ENCODE measurements at regions not wholly inside any gene's neighbourhood (a gene's known extent, or its start where the extent isn't known, plus 50 kb on each side); places are given as distances from the start of the nearest gene placed in this dataset.
"Not testable (repeated sequence)": the region's sequence is repeated elsewhere in the genome, so short reads cannot be mapped to it uniquely, and the experiment has no call there.

DNA sequence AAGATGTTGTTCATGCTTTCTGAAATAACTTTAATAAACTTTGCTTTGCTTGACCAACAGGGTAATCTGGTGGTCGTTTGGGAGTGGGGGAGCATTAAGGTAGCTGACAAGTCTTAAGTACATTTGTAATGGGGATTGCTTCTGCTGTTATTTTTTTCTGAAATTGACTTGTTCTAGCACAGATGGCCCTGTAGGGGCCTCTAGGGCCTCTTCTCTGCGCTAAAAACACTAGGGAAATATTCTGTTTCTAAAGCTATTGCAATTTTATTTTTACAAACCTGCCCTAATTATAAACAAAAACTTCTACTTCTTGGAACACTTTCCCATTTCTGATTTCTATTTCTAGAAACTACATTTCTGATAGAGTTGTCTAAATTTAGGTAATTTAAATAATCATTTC, 191.3 kb upstream of the KCNJ3 start:
- Histone ChIP-seq H3K4me1 (no peaks in the 10 kb centered on the region), H3K36me3 (no peaks in the 10 kb centered on the region), H3K9me3 (no peaks in the 10 kb centered on the region), H3K27me3 (no peaks in the 10 kb centered on the region), H3K4me3 (no peak overlapping the region), H3K27ac (no peak overlapping the region)
- intact Hi-C loops (cut with DNase I; ENCODE audit: low total_unique reads) (no loop called here), in situ Hi-C loops (cut with MboI; ENCODE audit: low pct_ligation_motif_present in 1 of 4, low pct_unique_long_range_greater_than_20kb in 1 of 4, low sequenced_read_pairs in 3 of 4) (no loop called here)
- WGBS, 2 donors (ENCODE audit: low coverage in 1 of 2), result 29 to 33% methylated on average over 2 of the region's 2 CpGs
- DNase-seq, result no peak
- TF ChIP-seq, protein P1, sequence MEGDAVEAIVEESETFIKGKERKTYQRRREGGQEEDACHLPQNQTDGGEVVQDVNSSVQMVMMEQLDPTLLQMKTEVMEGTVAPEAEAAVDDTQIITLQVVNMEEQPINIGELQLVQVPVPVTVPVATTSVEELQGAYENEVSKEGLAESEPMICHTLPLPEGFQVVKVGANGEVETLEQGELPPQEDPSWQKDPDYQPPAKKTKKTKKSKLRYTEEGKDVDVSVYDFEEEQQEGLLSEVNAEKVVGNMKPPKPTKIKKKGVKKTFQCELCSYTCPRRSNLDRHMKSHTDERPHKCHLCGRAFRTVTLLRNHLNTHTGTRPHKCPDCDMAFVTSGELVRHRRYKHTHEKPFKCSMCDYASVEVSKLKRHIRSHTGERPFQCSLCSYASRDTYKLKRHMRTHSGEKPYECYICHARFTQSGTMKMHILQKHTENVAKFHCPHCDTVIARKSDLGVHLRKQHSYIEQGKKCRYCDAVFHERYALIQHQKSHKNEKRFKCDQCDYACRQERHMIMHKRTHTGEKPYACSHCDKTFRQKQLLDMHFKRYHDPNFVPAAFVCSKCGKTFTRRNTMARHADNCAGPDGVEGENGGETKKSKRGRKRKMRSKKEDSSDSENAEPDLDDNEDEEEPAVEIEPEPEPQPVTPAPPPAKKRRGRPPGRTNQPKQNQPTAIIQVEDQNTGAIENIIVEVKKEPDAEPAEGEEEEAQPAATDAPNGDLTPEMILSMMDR (IDR thresholded peaks at IDR 0.05), result no peak
- TF ChIP-seq POLR2AphosphoS5 (IDR thresholded peaks at IDR 0.05) (no peak), POLR2A (IDR thresholded peaks at IDR 0.05) (no peak), EP300 (IDR thresholded peaks at IDR 0.05; ENCODE audit: low read depth) (no peak)

DNA sequence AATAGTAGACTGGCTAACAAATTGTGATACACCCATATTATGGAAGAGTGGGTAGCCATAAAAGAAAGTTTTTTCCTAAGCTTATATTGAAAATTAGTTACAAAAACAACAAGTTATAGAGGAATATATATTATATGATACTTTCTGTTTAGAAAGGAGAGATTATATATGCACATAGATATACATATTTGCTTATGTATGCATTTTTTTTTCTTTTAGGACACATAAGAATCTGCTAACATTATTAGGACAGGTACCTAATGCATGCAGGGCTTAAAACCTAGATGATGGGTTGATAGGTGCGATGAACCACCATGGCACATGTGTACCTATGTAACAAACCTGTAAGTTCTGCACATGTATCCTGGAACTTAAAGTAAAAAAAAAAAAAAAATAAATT, 179.6 kb upstream of the KCNJ3 start:
- no peaks in the 10 kb centered on the region for H3K36me3 ChIP-seq
- in situ Hi-C loops (cut with MboI; ENCODE audit: low pct_ligation_motif_present in 1 of 4, low pct_unique_long_range_greater_than_20kb in 1 of 4, low sequenced_read_pairs in 3 of 4) (no loop called here), intact Hi-C loops (cut with DNase I; ENCODE audit: low total_unique reads) (no loop called here)
- TF ChIP-seq POLR2AphosphoS5 (IDR thresholded peaks at IDR 0.05) (no peak), EP300 (IDR thresholded peaks at IDR 0.05; ENCODE audit: low read depth) (no peak), POLR2A (IDR thresholded peaks at IDR 0.05) (no peak)
- TF ChIP-seq, protein P1 (IDR thresholded peaks at IDR 0.05), result no peak
- H3K27ac ChIP-seq, result no peak overlapping the region
- no peaks in the 10 kb centered on the region for H3K4me1 ChIP-seq
- no peaks in the 10 kb centered on the region for H3K27me3 ChIP-seq
- no peak overlapping the region for H3K4me3 ChIP-seq
- H3K9me3 ChIP-seq, result no peaks in the 10 kb centered on the region
- DNase-seq, result no peak
- 95 to 100% methylated on average over 1 of the region's 1 CpG for WGBS, 2 donors (ENCODE audit: low coverage in 1 of 2)

GRCh38 chr2:154520951-154521350, 177.5 kb upstream of the KCNJ3 start:
- intact Hi-C loops (cut with DNase I; ENCODE audit: low total_unique reads); H3K36me3 ChIP-seq; in situ Hi-C loops (cut with MboI; ENCODE audit: low pct_ligation_motif_present in 1 of 4, low pct_unique_long_range_greater_than_20kb in 1 of 4, low sequenced_read_pairs in 3 of 4); H3K9me3 ChIP-seq; H3K27me3 ChIP-seq; H3K27ac ChIP-seq; H3K4me3 ChIP-seq; H3K4me1 ChIP-seq; DNase-seq: not testable (repeated sequence)
- 51 to 71% methylated on average over 4 of the region's 4 CpGs for WGBS, 2 donors (ENCODE audit: low coverage in 1 of 2)

- no peak for DNase-seq
Observed at GRCh38 chr2:154526234-154526633, 172.3 kb upstream of the KCNJ3 start.

GRCh38 chr2:154527962-154528361, 170.5 kb upstream of the KCNJ3 start:
- no peaks in the 10 kb centered on the region for H3K4me1 ChIP-seq
- intact Hi-C loops (cut with DNase I; ENCODE audit: low total_unique reads) (no loop called here), in situ Hi-C loops (cut with MboI; ENCODE audit: low pct_ligation_motif_present in 1 of 4, low pct_unique_long_range_greater_than_20kb in 1 of 4, low sequenced_read_pairs in 3 of 4) (no loop called here)
- no peak overlapping the region for H3K4me3 ChIP-seq
- H3K27me3 ChIP-seq, result no peaks in the 10 kb centered on the region
- H3K27ac ChIP-seq, result no peak overlapping the region
- DNase-seq, result no peak
- H3K9me3 ChIP-seq, result no peaks in the 10 kb centered on the region
- WGBS, 2 donors (ENCODE audit: low coverage in 1 of 2), result 67 to 100% methylated on average over 1 to 5 of the region's 5 CpGs
- TF ChIP-seq POLR2A (IDR thresholded peaks at IDR 0.05) (no peak), EP300 (IDR thresholded peaks at IDR 0.05; ENCODE audit: low read depth) (no peak), POLR2AphosphoS5 (IDR thresholded peaks at IDR 0.05) (no peak)
- TF ChIP-seq, protein P1 (IDR thresholded peaks at IDR 0.05), result no peak
- H3K36me3 ChIP-seq, result no peaks in the 10 kb centered on the region

More at GRCh38 chr2:154526234-154526633, 172.3 kb upstream of the KCNJ3 start:
- Histone ChIP-seq H3K4me1 (no peaks in the 10 kb centered on the region), H3K27ac (no peak overlapping the region), H3K4me3 (no peak overlapping the region), H3K9me3 (no peaks in the 10 kb centered on the region), H3K36me3 (no peaks in the 10 kb centered on the region), H3K27me3 (no peaks in the 10 kb centered on the region)
- TF ChIP-seq POLR2A (IDR thresholded peaks at IDR 0.05) (no peak), EP300 (IDR thresholded peaks at IDR 0.05; ENCODE audit: low read depth) (no peak), POLR2AphosphoS5 (IDR thresholded peaks at IDR 0.05) (no peak)
- TF ChIP-seq, protein P1 (IDR thresholded peaks at IDR 0.05), result no peak
- WGBS, 2 donors (ENCODE audit: low coverage in 1 of 2), result 40 to 72% methylated on average over 1 to 2 of the region's 2 CpGs
- in situ Hi-C loops (cut with MboI; ENCODE audit: low pct_ligation_motif_present in 1 of 4, low pct_unique_long_range_greater_than_20kb in 1 of 4, low sequenced_read_pairs in 3 of 4) (no loop called here), intact Hi-C loops (cut with DNase I; ENCODE audit: low total_unique reads) (no loop called here)

Measured in transverse colon (tissue), 4 donors.